Osteocyte (in vitro differentiated cells): ENCODE measurements at regions not wholly inside any gene's neighbourhood (a gene's known extent, or its start where the extent isn't known, plus 50 kb on each side); places are given as distances from the start of the nearest gene placed in this dataset.
"Not testable (repeated sequence)": the region's sequence is repeated elsewhere in the genome, so short reads cannot be mapped to it uniquely, and the experiment has no call there.

Experiments
- DNase-seq: peaks from one replicate; pipeline ENCODE4 v3.0.0; 2021; ENCODE audit warnings: mixed read lengths; ENCODE audit not compliant: unreplicated experiment; ENCODE audit errors: extremely low spot score
- H3K27ac Mint-ChIP-seq: one replicate; pipeline ENCODE4 v1.8.0; 2021; ENCODE audit warnings: mild to moderate bottlenecking, mixed read lengths; ENCODE audit not compliant: unreplicated experiment
- H3K27me3 Mint-ChIP-seq: one replicate; pipeline ENCODE4 v1.8.0; 2021; ENCODE audit warnings: mixed read lengths; ENCODE audit not compliant: unreplicated experiment
- H3K36me3 Mint-ChIP-seq: one replicate; pipeline ENCODE4 v1.8.0; 2021; ENCODE audit warnings: mixed read lengths; ENCODE audit not compliant: unreplicated experiment
- H3K4me1 Mint-ChIP-seq: one replicate; pipeline ENCODE4 v1.8.0; 2021; ENCODE audit warnings: mixed read lengths; ENCODE audit not compliant: unreplicated experiment
- H3K4me3 Mint-ChIP-seq: one replicate; pipeline ENCODE4 v1.8.0; 2021; ENCODE audit warnings: mild to moderate bottlenecking, moderate library complexity, mixed read lengths; ENCODE audit not compliant: unreplicated experiment
- H3K9me3 Mint-ChIP-seq: one replicate; pipeline ENCODE4 v1.8.0; 2021; ENCODE audit warnings: mixed read lengths; ENCODE audit not compliant: unreplicated experiment
- TF ChIP-seq, protein P1 (sequence below): fragments of 200-600 bp; sonication (generic); IDR thresholded peaks from 2 replicates; pipeline ENCODE4 v1.5.0; 2021; ENCODE audit warnings: antibody characterized with exemption, mild to moderate bottlenecking, moderate library complexity

GRCh38 chr10:8410506-8410905, 356.0 kb downstream of the GATA3 start:
- Mint-ChIP-seq H3K36me3 (no peaks in the 10 kb centered on the region), H3K4me3 (no peak overlapping the region), H3K9me3 (peaks cover 5% of the 10 kb centered on the region)

DNA sequence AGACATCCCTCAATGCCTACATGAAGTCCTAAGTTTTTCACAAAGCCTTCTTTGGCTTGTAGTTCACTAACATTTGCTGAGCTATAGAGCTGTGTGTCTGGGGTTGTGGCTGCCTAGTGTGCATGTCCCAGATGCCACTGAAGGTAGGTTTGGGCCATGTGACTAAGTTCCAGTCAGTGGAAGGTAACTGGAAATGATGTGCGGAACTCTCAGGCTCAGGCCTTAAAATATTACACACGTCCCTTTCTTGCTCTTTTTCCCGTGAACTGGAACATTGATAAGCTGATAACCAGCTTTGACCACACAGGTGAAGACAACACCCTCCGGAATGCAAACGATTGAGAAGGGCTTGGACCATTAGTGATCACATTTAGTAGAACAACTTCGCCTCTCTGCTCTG, 358.1 kb downstream of the GATA3 start:
- Mint-ChIP-seq H3K27me3 (no peaks in the 10 kb centered on the region), H3K4me3 (no peak overlapping the region), H3K9me3 (peaks cover 11% of the 10 kb centered on the region), H3K27ac (no peak overlapping the region), H3K4me1 (no peaks in the 10 kb centered on the region), H3K36me3 (no peaks in the 10 kb centered on the region)
- DNase-seq: no peak
- TF ChIP-seq, protein P1, sequence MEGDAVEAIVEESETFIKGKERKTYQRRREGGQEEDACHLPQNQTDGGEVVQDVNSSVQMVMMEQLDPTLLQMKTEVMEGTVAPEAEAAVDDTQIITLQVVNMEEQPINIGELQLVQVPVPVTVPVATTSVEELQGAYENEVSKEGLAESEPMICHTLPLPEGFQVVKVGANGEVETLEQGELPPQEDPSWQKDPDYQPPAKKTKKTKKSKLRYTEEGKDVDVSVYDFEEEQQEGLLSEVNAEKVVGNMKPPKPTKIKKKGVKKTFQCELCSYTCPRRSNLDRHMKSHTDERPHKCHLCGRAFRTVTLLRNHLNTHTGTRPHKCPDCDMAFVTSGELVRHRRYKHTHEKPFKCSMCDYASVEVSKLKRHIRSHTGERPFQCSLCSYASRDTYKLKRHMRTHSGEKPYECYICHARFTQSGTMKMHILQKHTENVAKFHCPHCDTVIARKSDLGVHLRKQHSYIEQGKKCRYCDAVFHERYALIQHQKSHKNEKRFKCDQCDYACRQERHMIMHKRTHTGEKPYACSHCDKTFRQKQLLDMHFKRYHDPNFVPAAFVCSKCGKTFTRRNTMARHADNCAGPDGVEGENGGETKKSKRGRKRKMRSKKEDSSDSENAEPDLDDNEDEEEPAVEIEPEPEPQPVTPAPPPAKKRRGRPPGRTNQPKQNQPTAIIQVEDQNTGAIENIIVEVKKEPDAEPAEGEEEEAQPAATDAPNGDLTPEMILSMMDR: no peak

More at GRCh38 chr10:8410506-8410905, 356.0 kb downstream of the GATA3 start:
- Mint-ChIP-seq H3K27me3 (no peaks in the 10 kb centered on the region), H3K4me1 (no peaks in the 10 kb centered on the region), H3K27ac (no peak overlapping the region)
- TF ChIP-seq, protein P1: no peak
- DNase-seq: no peak

DNA sequence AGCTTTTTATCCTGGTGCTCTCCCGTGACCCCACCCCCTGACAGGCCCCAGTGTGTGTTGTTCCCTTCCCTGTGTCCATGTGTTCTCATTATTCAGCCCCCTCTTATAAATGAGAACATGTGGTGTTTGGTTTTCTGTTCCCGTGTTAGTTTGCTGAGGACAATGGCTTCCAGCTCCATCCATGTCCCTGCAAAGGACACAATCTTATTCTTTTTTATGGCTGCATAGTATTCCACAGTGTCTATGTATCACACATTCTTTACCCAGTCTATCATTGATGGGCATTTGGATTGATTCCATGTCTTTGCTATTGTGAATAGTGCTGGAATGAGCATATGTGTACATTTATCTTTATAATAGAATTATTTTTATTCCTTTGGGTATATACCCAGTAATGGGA, 360.5 kb downstream of the GATA3 start:
- not testable (repeated sequence) for H3K9me3 Mint-ChIP-seq, H3K27me3 Mint-ChIP-seq, DNase-seq, H3K27ac Mint-ChIP-seq, H3K36me3 Mint-ChIP-seq, H3K4me3 Mint-ChIP-seq, H3K4me1 Mint-ChIP-seq

DNA sequence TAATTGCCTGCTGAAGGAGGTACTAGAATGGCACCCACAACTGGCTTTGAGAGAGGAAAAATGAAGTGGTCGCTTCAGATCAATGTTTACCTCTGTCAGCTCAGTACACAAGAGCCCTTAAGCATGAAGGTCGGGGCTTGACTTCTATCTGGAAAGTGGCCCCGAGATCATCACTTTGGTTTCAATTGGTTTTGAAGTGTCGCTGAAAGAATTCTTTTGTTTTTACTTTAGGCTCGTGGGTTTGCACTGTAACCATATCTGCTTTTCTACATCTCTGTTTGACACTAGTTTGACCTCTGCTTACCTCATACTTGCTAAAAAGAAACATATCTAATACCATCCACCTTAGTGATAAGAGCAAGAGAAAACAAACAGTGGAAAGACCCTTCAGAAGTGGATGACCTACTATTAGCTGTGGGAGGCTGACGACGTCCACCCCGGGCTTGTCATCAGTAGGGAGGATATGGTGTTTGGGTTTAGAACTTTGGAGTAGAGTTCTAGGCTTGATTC, 361.8 kb downstream of the GATA3 start:
- Mint-ChIP-seq H3K9me3 (peaks cover 12% of the 10 kb centered on the region), H3K27ac (no peak overlapping the region), H3K36me3 (no peaks in the 10 kb centered on the region), H3K27me3 (no peaks in the 10 kb centered on the region), H3K4me1 (no peaks in the 10 kb centered on the region), H3K4me3 (no peak overlapping the region)
- no peak for DNase-seq
- TF ChIP-seq, protein P1: no peak

DNA sequence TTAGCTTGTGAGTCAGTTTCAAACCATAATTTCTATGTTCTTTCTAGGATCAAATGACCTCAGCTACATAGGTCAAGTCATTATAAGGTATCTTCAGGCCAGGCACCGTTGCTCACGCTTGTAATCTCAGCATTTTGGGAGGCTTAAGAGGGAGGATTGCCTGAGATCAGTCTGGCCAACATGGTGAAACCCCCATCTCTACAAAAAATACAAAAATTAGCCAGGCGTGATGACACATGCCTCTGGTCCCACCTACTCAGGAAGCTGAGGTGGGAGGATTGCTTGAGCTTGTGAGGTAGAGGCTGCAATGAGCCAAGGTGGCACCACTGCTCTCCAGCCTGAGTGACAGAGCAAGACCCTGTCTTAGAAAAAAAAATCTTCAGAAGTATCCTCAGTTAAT, 362.3 kb downstream of the GATA3 start:
- no peaks in the 10 kb centered on the region for H3K36me3 Mint-ChIP-seq
- H3K9me3 Mint-ChIP-seq: peaks cover 17% of the 10 kb centered on the region
- no peak overlapping the region for H3K27ac Mint-ChIP-seq
- TF ChIP-seq, protein P1: no peak
- no peaks in the 10 kb centered on the region for H3K27me3 Mint-ChIP-seq
- no peak for DNase-seq
- no peak overlapping the region for H3K4me3 Mint-ChIP-seq
- H3K4me1 Mint-ChIP-seq: no peaks in the 10 kb centered on the region

DNA sequence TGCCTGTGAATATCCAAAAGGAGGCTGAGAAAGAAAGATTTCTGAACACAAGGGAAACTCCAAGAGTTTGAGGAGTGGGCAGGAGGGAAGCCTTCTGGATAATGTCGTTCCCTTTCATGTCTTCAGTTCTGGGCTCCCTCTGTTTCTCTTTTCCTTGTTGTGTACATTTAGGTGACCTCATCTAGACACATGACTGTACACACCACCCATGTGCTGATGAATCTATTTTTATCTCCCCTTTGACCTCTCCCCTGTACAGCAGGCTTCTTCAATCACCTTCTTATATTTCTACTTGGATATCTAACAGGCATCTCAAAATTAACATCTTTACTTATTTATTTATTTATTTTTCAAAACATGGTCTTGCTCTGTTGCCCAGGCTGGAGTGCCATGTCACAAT, 363.1 kb downstream of the GATA3 start:
- H3K9me3 Mint-ChIP-seq: peaks cover 17% of the 10 kb centered on the region
- H3K4me1 Mint-ChIP-seq: no peaks in the 10 kb centered on the region
- no peak for DNase-seq
- TF ChIP-seq, protein P1: no peak
- H3K4me3 Mint-ChIP-seq: no peak overlapping the region
- H3K27me3 Mint-ChIP-seq: no peaks in the 10 kb centered on the region
- H3K27ac Mint-ChIP-seq: no peak overlapping the region
- H3K36me3 Mint-ChIP-seq: no peaks in the 10 kb centered on the region
